ENCODE measurements at regions not wholly inside any gene's neighbourhood (a gene's known extent, or its start where the extent isn't known, plus 50 kb on each side); places are given as distances from the start of the nearest gene placed in this dataset.

- DNase-seq (ENCODE audit: low read depth), result no peak
These were observed 323.1 kb downstream of the TFEC start for GRCh38 chr7:115707258-115708012.

- DNase-seq (ENCODE audit: low read depth), result no peak
These were observed 325.7 kb downstream of the TFEC start for GRCh38 chr7:115704884-115705283.

- no peak for DNase-seq (ENCODE audit: low read depth)
These were observed 329.4 kb downstream of the TFEC start for GRCh38 chr7:115701141-115701540.

GRCh38 chr7:115694424-115694823, 336.1 kb downstream of the TFEC start:
- DNase-seq (ENCODE audit: low read depth), result no peak

- no peak for DNase-seq (ENCODE audit: low read depth)
These were observed 336.8 kb downstream of the TFEC start for GRCh38 chr7:115693779-115694178.

GRCh38 chr7:115689941-115690340, 340.6 kb downstream of the TFEC start:
- no peak for DNase-seq (ENCODE audit: low read depth)

- no peak for DNase-seq (ENCODE audit: low read depth)
These were observed 347.5 kb downstream of the TFEC start for GRCh38 chr7:115683093-115683492.

GRCh38 chr7:115682507-115682906, 348.1 kb downstream of the TFEC start:
- DNase-seq (ENCODE audit: low read depth), result no peak

GRCh38 chr7:115680921-115681320, 349.6 kb downstream of the TFEC start:
- no peak for DNase-seq (ENCODE audit: low read depth)

- no peak for DNase-seq (ENCODE audit: low read depth)
These were observed 350.6 kb downstream of the TFEC start for GRCh38 chr7:115679976-115680375.

- DNase-seq (ENCODE audit: low read depth), result no peak
These were observed 351.1 kb downstream of the TFEC start for GRCh38 chr7:115679423-115679822.

GRCh38 chr7:115678086-115678982, 352.2 kb downstream of the TFEC start:
- DNase-seq (ENCODE audit: low read depth), result no peak

GRCh38 chr7:115676707-115677106, 353.9 kb downstream of the TFEC start:
- DNase-seq (ENCODE audit: low read depth), result no peak

GRCh38 chr7:115676080-115676479, 354.5 kb downstream of the TFEC start:
- DNase-seq (ENCODE audit: low read depth), result no peak

- DNase-seq (ENCODE audit: low read depth), result no peak
These were observed 356.0 kb downstream of the TFEC start for GRCh38 chr7:115674467-115675024.

- no peak for DNase-seq (ENCODE audit: low read depth)
These were observed 358.5 kb downstream of the TFEC start for GRCh38 chr7:115672024-115672423.

GRCh38 chr7:115662676-115663075, 367.9 kb downstream of the TFEC start:
- DNase-seq (ENCODE audit: low read depth), result no peak

- DNase-seq (ENCODE audit: low read depth), result no peak
These were observed 368.4 kb downstream of the TFEC start for GRCh38 chr7:115662120-115662519.

GRCh38 chr7:115658223-115658622, 372.3 kb downstream of the TFEC start:
- DNase-seq (ENCODE audit: low read depth), result no peak

- no peak for DNase-seq (ENCODE audit: low read depth)
These were observed 376.0 kb downstream of the TFEC start for GRCh38 chr7:115654384-115655214.

- DNase-seq (ENCODE audit: low read depth), result no peak
These were observed 381.1 kb downstream of the TFEC start for GRCh38 chr7:115649429-115649828.

- DNase-seq (ENCODE audit: low read depth), result no peak
These were observed 382.9 kb downstream of the TFEC start for GRCh38 chr7:115647712-115648111.

Data from forelimb muscle (tissue), 1 donor.